Right lobe of liver (tissue), 6 donors: ENCODE measurements at regions not wholly inside any gene's neighbourhood (a gene's known extent, or its start where the extent isn't known, plus 50 kb on each side); places are given as distances from the start of the nearest gene placed in this dataset.

Experiments
- ATAC-seq, 4 donors: fragments of 200-7000 bp; cut with Tn5 transposase; one replicate each; pipeline ENCODE4 v1.9.1; 2020; ENCODE audit warnings: mild to moderate bottlenecking in 4 of 4, moderate library complexity in 4 of 4
- DNase-seq, 3 donors: peaks; one replicate each; pipeline ENCODE4 v3.0.0-alpha.2; 2020
- H3K27ac ChIP-seq, 3 donors: fragments of 200-600 bp; one replicate each; pipeline ENCODE4 v1.8.0; 2022
- H3K27me3 ChIP-seq, 2 donors: fragments of 200-600 bp; one replicate each; pipeline ENCODE4 v1.8.0; 2022
- H3K36me3 ChIP-seq, 4 donors: fragments of 200-600 bp; sonication (generic) in 1 of 4; one replicate each; pipeline versions ENCODE4 v1.5.1 to v1.8.0; 2017 to 2022; ENCODE audit warnings: control low read depth in 1 of 4
- H3K4me1 ChIP-seq, 4 donors: fragments of 200-600 bp; sonication (generic) in 1 of 4; one replicate each; pipeline versions ENCODE4 v1.5.1 to v1.8.0; 2017 to 2022; ENCODE audit warnings: control low read depth in 1 of 4
- H3K4me3 ChIP-seq, 3 donors: fragments of 200-600 bp; one replicate each; pipeline ENCODE4 v1.8.0; 2022
- H3K9me3 ChIP-seq, 4 donors: fragments of 200-600 bp; sonication (generic) in 1 of 4; one replicate each; pipeline versions ENCODE4 v1.5.1 to v1.8.0; 2017 to 2022; ENCODE audit warnings: control low read depth in 1 of 4
- POLR2A ChIP-seq: fragments of 450-650 bp; IDR thresholded peaks from one replicate; pipeline ENCODE4 v1.6.1; 2017; ENCODE audit warnings: antibody characterized with exemption, mild to moderate bottlenecking
- WGBS: methylation state at CpG from one replicate; pipeline ENCODE4 v1.1.6; 2018; ENCODE audit warnings: low coverage, low lambda C conversion rate; ENCODE audit not compliant: insufficient coverage; ENCODE audit errors: missing lambda C conversion rate; 5-methylcytosine and 5-hydroxymethylcytosine counted together
- intact Hi-C, 2 donors: fragments of 100-400 bp; cut with DNase I; formaldehyde crosslinking; loops; one replicate each; pipeline versions ENCODE4 v1.11.2 to v1.14.1; 2022
- TF ChIP-seq, protein P1 (sequence below), 4 donors: fragments of 200-600 bp in 3 of 4; fragments of 450-650 bp in 1 of 4; IDR thresholded peaks; one replicate each; pipeline versions ENCODE4 v1.5.1 to v1.8.0; 2016 to 2022; ENCODE audit warnings: antibody characterized with exemption in 4 of 4, mild to moderate bottlenecking in 2 of 4
- donor health status: DM: no; HTN: yes; CAD: no.
- donor health status: DM: no; HTN: no; CAD: no.
- donor health status: DM: no; HTN: no; CAD: no.
- donor health status: DM: no; HTN: yes; CAD: no.
- donor health status: DM: no; HTN: yes; CAD: no.

- WGBS = 60% methylated on average over 4 of the region's 10 CpGs
- Histone ChIP-seq H3K27me3 (peaks cover 0 to 9% of the 10 kb centered on the region in 2 donors), H3K4me3 (no peak overlapping the region), H3K9me3 (no peaks in the 10 kb centered on the region), H3K36me3 (no peaks in the 10 kb centered on the region), H3K4me1 (no peaks in the 10 kb centered on the region), H3K27ac (no peak overlapping the region)
- TF ChIP-seq POLR2A = no peak
- TF ChIP-seq, protein P1, sequence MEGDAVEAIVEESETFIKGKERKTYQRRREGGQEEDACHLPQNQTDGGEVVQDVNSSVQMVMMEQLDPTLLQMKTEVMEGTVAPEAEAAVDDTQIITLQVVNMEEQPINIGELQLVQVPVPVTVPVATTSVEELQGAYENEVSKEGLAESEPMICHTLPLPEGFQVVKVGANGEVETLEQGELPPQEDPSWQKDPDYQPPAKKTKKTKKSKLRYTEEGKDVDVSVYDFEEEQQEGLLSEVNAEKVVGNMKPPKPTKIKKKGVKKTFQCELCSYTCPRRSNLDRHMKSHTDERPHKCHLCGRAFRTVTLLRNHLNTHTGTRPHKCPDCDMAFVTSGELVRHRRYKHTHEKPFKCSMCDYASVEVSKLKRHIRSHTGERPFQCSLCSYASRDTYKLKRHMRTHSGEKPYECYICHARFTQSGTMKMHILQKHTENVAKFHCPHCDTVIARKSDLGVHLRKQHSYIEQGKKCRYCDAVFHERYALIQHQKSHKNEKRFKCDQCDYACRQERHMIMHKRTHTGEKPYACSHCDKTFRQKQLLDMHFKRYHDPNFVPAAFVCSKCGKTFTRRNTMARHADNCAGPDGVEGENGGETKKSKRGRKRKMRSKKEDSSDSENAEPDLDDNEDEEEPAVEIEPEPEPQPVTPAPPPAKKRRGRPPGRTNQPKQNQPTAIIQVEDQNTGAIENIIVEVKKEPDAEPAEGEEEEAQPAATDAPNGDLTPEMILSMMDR (IDR thresholded peaks at IDR 0.05) = no peak
- ATAC-seq (peak in 1 of 4 donors; percentile 32), DNase-seq (no peak)
- intact Hi-C loops = no loop called here
These were observed 330.5 kb upstream of the IRX4 start for GRCh38 chr5:2213121-2213730.

DNA sequence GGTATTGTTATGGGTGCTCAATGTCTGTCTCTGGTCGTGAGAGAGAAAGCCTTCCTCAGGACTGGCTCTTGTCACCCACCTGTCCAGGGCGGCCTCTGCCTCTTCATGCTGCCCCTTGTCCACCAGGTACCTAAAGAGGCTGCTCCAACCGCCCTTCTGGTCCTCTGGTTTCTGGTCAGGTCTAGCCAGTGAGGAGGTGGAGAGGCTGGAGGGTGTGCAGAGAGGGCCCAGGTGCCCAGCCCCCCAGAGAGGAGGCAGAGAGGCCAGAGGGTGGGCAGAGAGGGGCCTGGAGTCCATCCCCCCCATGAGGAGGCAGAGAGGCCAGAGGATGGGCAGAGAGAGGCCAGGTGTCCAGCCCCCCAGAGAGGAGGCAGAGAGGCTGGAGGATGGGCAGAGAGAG lies 329.8 kb upstream of the IRX4 start:
- Histone ChIP-seq H3K4me1 (no peaks in the 10 kb centered on the region), H3K4me3 (no peak overlapping the region), H3K9me3 (no peaks in the 10 kb centered on the region), H3K27me3 (peaks cover 0 to 9% of the 10 kb centered on the region in 2 donors), H3K27ac (no peak overlapping the region), H3K36me3 (no peaks in the 10 kb centered on the region)
- peak in 1 of 4 donors; percentile 15 for ATAC-seq
- TF ChIP-seq, protein P1 (IDR thresholded peaks at IDR 0.05) = no peak
- no peak for TF ChIP-seq POLR2A
- DNase-seq = no peak
- intact Hi-C loops = no loop called here
- WGBS = 42% methylated on average over 2 of the region's 3 CpGs

DNA sequence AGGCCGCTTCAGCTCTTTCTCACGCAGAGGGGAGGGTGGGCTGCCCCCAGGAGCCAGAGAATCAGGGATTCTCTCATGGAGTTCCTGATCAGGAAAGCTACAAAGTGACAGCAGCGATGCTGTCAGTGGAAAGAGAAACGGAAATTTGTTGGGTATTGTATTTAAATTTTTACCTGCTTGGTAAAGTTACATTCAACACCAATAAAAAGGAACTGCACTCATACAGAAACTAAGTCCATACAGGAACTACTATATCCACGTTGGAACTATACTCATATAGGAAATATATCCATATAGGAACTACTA lies 325.5 kb upstream of the IRX4 start:
- no peak overlapping the region for H3K27ac ChIP-seq
- no peak overlapping the region for H3K4me3 ChIP-seq
- no peak for DNase-seq
- H3K9me3 ChIP-seq = no peaks in the 10 kb centered on the region
- intact Hi-C loops = no loop called here
- TF ChIP-seq POLR2A = no peak
- TF ChIP-seq, protein P1 (IDR thresholded peaks at IDR 0.05) = no peak
- 23% methylated on average over 4 of the region's 5 CpGs for WGBS
- ATAC-seq = no peak
- H3K27me3 ChIP-seq = peaks cover 0 to 9% of the 10 kb centered on the region in 2 donors
- no peaks in the 10 kb centered on the region for H3K4me1 ChIP-seq
- no peaks in the 10 kb centered on the region for H3K36me3 ChIP-seq

GRCh38 chr5:2207416-2208238 lies 324.9 kb upstream of the IRX4 start:
- peak; percentile 49 to 78 (median 70) for ATAC-seq
- TF ChIP-seq, protein P1 (IDR thresholded peaks at IDR 0.05) = peak in 3 of 4 donors; percentile 35 to 51 (median 41)
- no peak for TF ChIP-seq POLR2A
- 54% methylated on average over 11 of the region's 25 CpGs for WGBS
- H3K4me1 ChIP-seq = no peaks in the 10 kb centered on the region
- no peaks in the 10 kb centered on the region for H3K36me3 ChIP-seq
- peak in 1 of 3 donors; percentile 41 for DNase-seq
- H3K27me3 ChIP-seq = peaks cover 0 to 9% of the 10 kb centered on the region in 2 donors
- no peak overlapping the region for H3K27ac ChIP-seq
- intact Hi-C loops = no loop called here
- H3K9me3 ChIP-seq = no peaks in the 10 kb centered on the region
- no peak overlapping the region for H3K4me3 ChIP-seq
